Neural cell (in vitro differentiated cells): ENCODE measurements at regions not wholly inside any gene's neighbourhood (a gene's known extent, or its start where the extent isn't known, plus 50 kb on each side); places are given as distances from the start of the nearest gene placed in this dataset.

ENCODE experiments used
- H2AFZ ChIP-seq: fragments of 200-600, 300-800 bp; sonication (generic), shearing (Covaris generic); 2 replicates; pipeline ENCODE4 v1.6.0; 2014; ENCODE audit warnings: low read depth, mild to moderate bottlenecking, antibody characterized with exemption, low read length, moderate library complexity
- H3F3A ChIP-seq: fragments of 200-600 bp; shearing (Covaris generic); 2 replicates; pipeline ENCODE4 v1.6.1; 2016; ENCODE audit warnings: mild to moderate bottlenecking, moderate library complexity, mixed read lengths, antibody characterized with exemption, low read length; ENCODE audit not compliant: insufficient read depth, poor library complexity, severe bottlenecking
- H3K27ac ChIP-seq: fragments of 200-600, 300-800 bp; sonication (generic), shearing (Covaris generic); 2 replicates; pipeline ENCODE4 v1.5.1; 2014; ENCODE audit warnings: mild to moderate bottlenecking, low read length, moderate library complexity
- H3K27me3 ChIP-seq: fragments of 300-800, 200-600 bp; sonication (generic), shearing (Covaris generic); 2 replicates; pipeline ENCODE4 v1.6.0; 2014; ENCODE audit warnings: mild to moderate bottlenecking, low read depth, low read length, moderate library complexity; ENCODE audit not compliant: insufficient read depth
- H3K36me3 ChIP-seq: fragments of 300-800, 200-600 bp; sonication (generic), shearing (Covaris generic); 2 replicates; pipeline ENCODE4 v1.5.1; 2014; ENCODE audit warnings: mild to moderate bottlenecking, antibody characterized with exemption, low read length, moderate library complexity; ENCODE audit not compliant: insufficient read depth
- H3K4me2 ChIP-seq: fragments of 300-800, 200-600 bp; sonication (generic), shearing (Covaris generic); 2 replicates; pipeline ENCODE4 v1.6.0; 2014; ENCODE audit warnings: mild to moderate bottlenecking, low read length
- H3K4me3 ChIP-seq: fragments of 300-800, 200-600 bp; sonication (generic), shearing (Covaris generic); 2 replicates; pipeline ENCODE4 v1.5.1; 2014; ENCODE audit warnings: mild to moderate bottlenecking, low read length, moderate library complexity
- H3K79me2 ChIP-seq: fragments of 200-600 bp; shearing (Covaris generic); replicated peaks from 2 replicates; pipeline ENCODE4 v1.6.0; 2014; ENCODE audit warnings: mild to moderate bottlenecking, low read length, moderate library complexity; ENCODE audit not compliant: insufficient read depth
- H3K9ac ChIP-seq: fragments of 300-800, 200-600 bp; sonication (generic), shearing (Covaris generic); 2 replicates; pipeline ENCODE4 v1.6.1; 2016; ENCODE audit warnings: mild to moderate bottlenecking, low read length, mixed read lengths
- H3K9me2 ChIP-seq: fragments of 200-600 bp; shearing (Covaris generic); 2 replicates; pipeline ENCODE4 v1.6.1; 2016; ENCODE audit warnings: mild to moderate bottlenecking, low read length, mixed read lengths; ENCODE audit not compliant: insufficient read depth
- H3K9me3 ChIP-seq: fragments of 200-600, 300-800 bp; sonication (generic), shearing (Covaris generic); 2 replicates; pipeline ENCODE4 v1.6.1; 2016; ENCODE audit warnings: mild to moderate bottlenecking, mixed run types, low read length, moderate library complexity, mixed read lengths
- H4K20me1 ChIP-seq: fragments of 200-600 bp; shearing (Covaris generic); 2 replicates; pipeline ENCODE4 v1.6.1; 2016; ENCODE audit warnings: mild to moderate bottlenecking, mixed run types; ENCODE audit not compliant: insufficient read depth
- CTCF ChIP-seq: fragments of 450-650 bp; IDR thresholded peaks from 2 replicates; pipeline ENCODE4 v1.5.1; 2014; ENCODE audit warnings: antibody characterized with exemption, mild to moderate bottlenecking, moderate library complexity; ENCODE audit not compliant: poor library complexity, severe bottlenecking
- EP300 ChIP-seq: fragments of 450-650 bp; conservative IDR thresholded peaks from 2 replicates; pipeline ENCODE4 v1.6.1; 2014; ENCODE audit warnings: antibody characterized with exemption, mild to moderate bottlenecking, moderate library complexity; ENCODE audit not compliant: poor library complexity, severe bottlenecking
- EZH2 ChIP-seq: fragments of 200-600, 300-800 bp; shearing (Covaris generic), sonication (generic); IDR thresholded peaks from 2 replicates; pipeline ENCODE4 v1.6.1; 2014; ENCODE audit warnings: antibody characterized with exemption, low read length, borderline replicate concordance, mild to moderate bottlenecking; ENCODE audit not compliant: insufficient read depth, poor library complexity, severe bottlenecking
- MXI1 ChIP-seq: fragments of 450-650 bp; conservative IDR thresholded peaks from 2 replicates; pipeline ENCODE4 v1.6.1; 2014; ENCODE audit warnings: antibody characterized with exemption, mild to moderate bottlenecking; ENCODE audit not compliant: poor library complexity, severe bottlenecking
- POLR2AphosphoS5 ChIP-seq: IDR thresholded peaks from 2 replicates; pipeline ENCODE4 v1.6.1; 2012
- RAD21 ChIP-seq: fragments of 450-650 bp; conservative IDR thresholded peaks from 2 replicates; pipeline ENCODE4 v1.6.1; 2014; ENCODE audit warnings: antibody characterized with exemption, mild to moderate bottlenecking, moderate library complexity
- SMC3 ChIP-seq: fragments of 450-650 bp; conservative IDR thresholded peaks from 2 replicates; pipeline ENCODE4 v1.6.1; 2014; ENCODE audit warnings: antibody characterized with exemption, mild to moderate bottlenecking, moderate library complexity; ENCODE audit not compliant: poor library complexity
- TAF1 ChIP-seq: IDR thresholded peaks from 2 replicates; pipeline ENCODE4 v1.6.1; 2012; ENCODE audit warnings: low read depth
- TF ChIP-seq, protein P1 (sequence below): IDR thresholded peaks from 2 replicates; pipeline ENCODE4 v1.6.1; 2012; ENCODE audit warnings: borderline replicate concordance

GRCh38 chr10:78202386-78202785 lies 168.7 kb downstream of the RPS24 start:
- TF ChIP-seq CTCF, result no peak
- TF ChIP-seq, protein P1, sequence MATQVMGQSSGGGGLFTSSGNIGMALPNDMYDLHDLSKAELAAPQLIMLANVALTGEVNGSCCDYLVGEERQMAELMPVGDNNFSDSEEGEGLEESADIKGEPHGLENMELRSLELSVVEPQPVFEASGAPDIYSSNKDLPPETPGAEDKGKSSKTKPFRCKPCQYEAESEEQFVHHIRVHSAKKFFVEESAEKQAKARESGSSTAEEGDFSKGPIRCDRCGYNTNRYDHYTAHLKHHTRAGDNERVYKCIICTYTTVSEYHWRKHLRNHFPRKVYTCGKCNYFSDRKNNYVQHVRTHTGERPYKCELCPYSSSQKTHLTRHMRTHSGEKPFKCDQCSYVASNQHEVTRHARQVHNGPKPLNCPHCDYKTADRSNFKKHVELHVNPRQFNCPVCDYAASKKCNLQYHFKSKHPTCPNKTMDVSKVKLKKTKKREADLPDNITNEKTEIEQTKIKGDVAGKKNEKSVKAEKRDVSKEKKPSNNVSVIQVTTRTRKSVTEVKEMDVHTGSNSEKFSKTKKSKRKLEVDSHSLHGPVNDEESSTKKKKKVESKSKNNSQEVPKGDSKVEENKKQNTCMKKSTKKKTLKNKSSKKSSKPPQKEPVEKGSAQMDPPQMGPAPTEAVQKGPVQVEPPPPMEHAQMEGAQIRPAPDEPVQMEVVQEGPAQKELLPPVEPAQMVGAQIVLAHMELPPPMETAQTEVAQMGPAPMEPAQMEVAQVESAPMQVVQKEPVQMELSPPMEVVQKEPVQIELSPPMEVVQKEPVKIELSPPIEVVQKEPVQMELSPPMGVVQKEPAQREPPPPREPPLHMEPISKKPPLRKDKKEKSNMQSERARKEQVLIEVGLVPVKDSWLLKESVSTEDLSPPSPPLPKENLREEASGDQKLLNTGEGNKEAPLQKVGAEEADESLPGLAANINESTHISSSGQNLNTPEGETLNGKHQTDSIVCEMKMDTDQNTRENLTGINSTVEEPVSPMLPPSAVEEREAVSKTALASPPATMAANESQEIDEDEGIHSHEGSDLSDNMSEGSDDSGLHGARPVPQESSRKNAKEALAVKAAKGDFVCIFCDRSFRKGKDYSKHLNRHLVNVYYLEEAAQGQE, result no peak
- no peak for TF ChIP-seq POLR2AphosphoS5
- no peak for TF ChIP-seq RAD21
- TF ChIP-seq MXI1, result no peak
- TF ChIP-seq SMC3, result no peak
- TF ChIP-seq EP300, result no peak
- TF ChIP-seq EZH2, result no peak
- no peak for TF ChIP-seq TAF1
- H3K36me3 ChIP-seq, result no peaks in the 10 kb centered on the region
- no peak overlapping the region for H3K9ac ChIP-seq
- no peak overlapping the region for H3K4me3 ChIP-seq
- no peaks in the 10 kb centered on the region for H3K27me3 ChIP-seq
- H2AFZ ChIP-seq, result no peak overlapping the region
- no peaks in the 10 kb centered on the region for H3F3A ChIP-seq
- H3K9me3 ChIP-seq, result no peaks in the 10 kb centered on the region
- no peaks in the 10 kb centered on the region for H3K79me2 ChIP-seq
- no peak overlapping the region for H3K27ac ChIP-seq
- H3K9me2 ChIP-seq, result no peaks in the 10 kb centered on the region
- no peaks in the 10 kb centered on the region for H4K20me1 ChIP-seq
- H3K4me2 ChIP-seq, result no peak overlapping the region

DNA sequence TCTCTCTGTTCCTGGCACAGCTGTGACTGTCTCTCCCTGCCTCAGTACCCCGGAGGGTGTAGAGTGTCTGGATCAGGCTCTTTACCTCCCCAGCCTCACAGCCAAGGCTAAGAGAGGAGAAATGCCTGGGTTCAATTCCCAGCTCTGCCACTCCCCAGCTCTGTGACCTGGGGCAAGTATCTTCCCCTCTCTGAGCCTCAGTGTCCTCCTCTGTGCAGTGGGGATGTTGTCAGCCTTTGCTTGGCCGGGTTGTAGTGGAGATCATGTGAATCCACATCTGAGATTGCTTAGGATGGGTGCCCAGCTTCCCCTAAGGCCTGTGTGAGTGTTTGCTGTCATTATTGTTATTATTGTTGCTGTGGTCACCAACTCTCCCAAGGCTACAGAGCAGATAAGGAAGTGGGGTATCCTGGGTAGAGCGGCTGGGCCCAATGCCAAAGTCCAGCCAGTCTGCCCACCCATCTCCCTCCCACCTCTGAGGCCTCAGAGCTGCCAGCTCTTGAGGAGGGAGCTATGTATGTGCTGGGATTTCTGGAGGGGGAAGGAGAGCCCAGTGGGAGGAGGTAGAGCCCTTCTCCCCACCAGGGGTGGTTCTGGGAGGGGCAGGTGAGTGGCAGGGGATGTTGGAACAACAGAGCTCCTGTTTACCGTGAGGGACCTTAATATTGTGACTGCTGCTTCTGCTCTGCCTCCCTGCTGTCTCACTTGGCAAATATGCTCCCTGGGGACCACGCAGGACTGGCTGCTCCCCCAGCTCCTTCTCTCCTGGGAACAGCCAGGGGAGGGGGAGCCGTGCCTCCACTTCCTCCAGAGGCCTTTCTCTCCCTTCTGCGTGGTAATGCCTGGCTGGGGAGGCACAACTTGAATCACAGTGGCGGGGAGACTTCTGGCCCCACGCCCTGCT lies 170.5 kb downstream of the RPS24 start:
- no peak overlapping the region for H3K4me2 ChIP-seq
- H3K27ac ChIP-seq, result no peak overlapping the region
- H3K4me3 ChIP-seq, result no peak overlapping the region
- H3K9ac ChIP-seq, result no peak overlapping the region
- H3K9me3 ChIP-seq, result no peaks in the 10 kb centered on the region
- H3K27me3 ChIP-seq, result no peaks in the 10 kb centered on the region
- H4K20me1 ChIP-seq, result no peaks in the 10 kb centered on the region
- no peak overlapping the region for H2AFZ ChIP-seq
- H3K79me2 ChIP-seq, result no peaks in the 10 kb centered on the region
- no peaks in the 10 kb centered on the region for H3K36me3 ChIP-seq
- no peaks in the 10 kb centered on the region for H3K9me2 ChIP-seq
- TF ChIP-seq POLR2AphosphoS5, result no peak
- TF ChIP-seq, protein P1, result no peak
- TF ChIP-seq RAD21, result no peak
- TF ChIP-seq MXI1, result no peak
- no peak for TF ChIP-seq SMC3
- no peak for TF ChIP-seq EP300
- TF ChIP-seq EZH2, result no peak
- TF ChIP-seq TAF1, result no peak
- TF ChIP-seq CTCF, result no peak
- no peaks in the 10 kb centered on the region for H3F3A ChIP-seq
